ENCODE measurements at regions not wholly inside any gene's neighbourhood (a gene's known extent, or its start where the extent isn't known, plus 50 kb on each side); places are given as distances from the start of the nearest gene placed in this dataset.

- Mint-ChIP-seq H3K36me3 (ENCODE audit: insufficient read depth) (no peaks in the 10 kb centered on the region), H3K4me1 (ENCODE audit: low read depth) (no peaks in the 10 kb centered on the region), H3K9me3 (no peaks in the 10 kb centered on the region), H3K4me3 (no peak overlapping the region), H3K27me3 (ENCODE audit: low read depth) (no peaks in the 10 kb centered on the region)
- ATAC-seq (no peak), DNase-seq (no peak)
Observed at GRCh38 chr7:86207740-86208139, 436.0 kb upstream of the GRM3 start.

DNA sequence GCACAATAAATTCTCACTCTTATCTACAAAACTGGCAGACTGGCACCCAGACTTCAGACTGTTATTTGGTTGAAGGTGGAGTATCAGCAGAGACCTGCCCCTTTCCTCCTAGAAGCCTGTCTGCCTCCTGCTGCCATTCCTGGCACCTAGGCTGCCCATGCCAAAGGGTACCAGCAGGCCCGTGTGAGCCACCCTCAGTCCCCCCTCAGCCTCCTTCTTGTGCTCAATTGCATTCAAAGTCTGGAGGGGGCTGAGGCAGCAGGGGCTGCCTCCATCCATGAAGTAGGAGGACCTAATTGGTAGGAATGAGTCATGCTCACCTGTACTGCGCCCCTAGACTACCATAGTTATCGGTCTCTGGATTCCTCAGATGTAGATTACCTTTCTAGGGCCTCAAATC, 440.9 kb upstream of the GRM3 start:
- Mint-ChIP-seq H3K4me3 (no peak overlapping the region), H3K27me3 (ENCODE audit: low read depth) (peaks cover 2% of the 10 kb centered on the region), H3K9me3 (no peaks in the 10 kb centered on the region), H3K36me3 (ENCODE audit: insufficient read depth) (no peaks in the 10 kb centered on the region), H3K4me1 (ENCODE audit: low read depth) (no peaks in the 10 kb centered on the region)
- no peak for ATAC-seq
- no peak for DNase-seq

DNA sequence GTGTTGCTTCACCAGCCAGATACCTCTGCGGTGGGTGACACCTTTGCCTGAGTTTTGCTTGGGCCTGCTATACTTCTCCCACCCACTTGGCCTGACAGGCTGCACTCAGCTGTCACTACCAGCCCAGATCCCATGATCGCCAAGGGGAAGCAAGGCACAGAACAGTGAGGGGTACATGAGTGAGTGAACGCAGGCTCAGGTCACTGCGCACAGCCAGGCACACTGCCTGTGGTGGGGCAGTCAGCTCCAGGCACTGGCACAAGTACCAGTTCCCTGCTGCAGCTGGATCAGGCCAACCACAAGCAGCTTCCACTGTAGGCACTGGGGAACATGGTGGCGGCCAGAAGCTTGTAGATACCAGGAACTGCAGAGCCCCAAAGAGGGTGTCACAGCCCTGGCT, 441.9 kb upstream of the GRM3 start:
- no peaks in the 10 kb centered on the region for H3K9me3 Mint-ChIP-seq
- H3K4me1 Mint-ChIP-seq (ENCODE audit: low read depth), result no peaks in the 10 kb centered on the region
- no peak for ATAC-seq
- no peak overlapping the region for H3K4me3 Mint-ChIP-seq
- H3K27me3 Mint-ChIP-seq (ENCODE audit: low read depth), result peaks cover 2% of the 10 kb centered on the region
- no peaks in the 10 kb centered on the region for H3K36me3 Mint-ChIP-seq (ENCODE audit: insufficient read depth)
- no peak for DNase-seq

- no peaks in the 10 kb centered on the region for H3K9me3 Mint-ChIP-seq
- no peaks in the 10 kb centered on the region for H3K36me3 Mint-ChIP-seq (ENCODE audit: insufficient read depth)
- peaks cover 2% of the 10 kb centered on the region for H3K27me3 Mint-ChIP-seq (ENCODE audit: low read depth)
- no peaks in the 10 kb centered on the region for H3K4me1 Mint-ChIP-seq (ENCODE audit: low read depth)
- H3K4me3 Mint-ChIP-seq, result no peak overlapping the region
- DNase-seq (no peak), ATAC-seq (no peak)
Observed at GRCh38 chr7:86199881-86200614, 443.7 kb upstream of the GRM3 start.

- DNase-seq (no peak), ATAC-seq (no peak)
- Mint-ChIP-seq H3K4me1 (ENCODE audit: low read depth) (no peaks in the 10 kb centered on the region), H3K9me3 (peaks cover 14% of the 10 kb centered on the region), H3K4me3 (no peak overlapping the region), H3K36me3 (ENCODE audit: insufficient read depth) (no peaks in the 10 kb centered on the region), H3K27me3 (ENCODE audit: low read depth) (no peaks in the 10 kb centered on the region)
Observed at GRCh38 chr7:86190351-86190750, 453.4 kb upstream of the GRM3 start.

GRCh38 chr7:86181474-86181873, 462.2 kb upstream of the GRM3 start:
- Mint-ChIP-seq H3K36me3 (ENCODE audit: insufficient read depth) (no peaks in the 10 kb centered on the region), H3K4me1 (ENCODE audit: low read depth) (no peaks in the 10 kb centered on the region)
- no peak for ATAC-seq

GRCh38 chr7:86164827-86165226, 478.9 kb upstream of the GRM3 start:
- Mint-ChIP-seq H3K9me3 (peaks cover 12% of the 10 kb centered on the region), H3K4me1 (ENCODE audit: low read depth) (no peaks in the 10 kb centered on the region), H3K4me3 (no peak overlapping the region), H3K36me3 (ENCODE audit: insufficient read depth) (no peaks in the 10 kb centered on the region), H3K27me3 (ENCODE audit: low read depth) (no peaks in the 10 kb centered on the region)
- ATAC-seq, result no peak
- no peak for DNase-seq

More at GRCh38 chr7:86181474-86181873, 462.2 kb upstream of the GRM3 start:
- no peak for DNase-seq
- no peaks in the 10 kb centered on the region for H3K9me3 Mint-ChIP-seq
- no peaks in the 10 kb centered on the region for H3K27me3 Mint-ChIP-seq (ENCODE audit: low read depth)
- H3K4me3 Mint-ChIP-seq, result no peak overlapping the region

DNA sequence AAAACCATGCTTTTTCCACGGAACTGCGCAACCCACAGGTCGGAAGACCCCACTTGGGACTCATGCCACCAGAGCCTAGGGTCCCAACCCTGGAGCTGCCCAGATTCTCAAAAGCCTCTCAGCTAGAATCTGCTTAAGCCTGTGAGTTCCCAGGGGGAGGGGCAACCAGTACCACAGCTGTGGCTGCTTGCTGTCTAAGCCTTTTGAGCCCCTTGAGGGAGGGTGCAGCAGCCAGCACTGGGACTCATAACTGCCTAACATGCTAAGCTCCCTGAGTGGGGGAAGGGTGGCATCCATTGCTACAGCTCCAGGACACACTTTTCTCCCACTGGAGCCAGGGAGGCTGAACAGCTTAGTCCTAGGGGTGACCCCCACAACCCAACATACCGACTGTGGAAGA, 485.6 kb upstream of the GRM3 start:
- H3K4me3 Mint-ChIP-seq, result no peak overlapping the region
- H3K9me3 Mint-ChIP-seq, result peaks cover 12% of the 10 kb centered on the region
- H3K36me3 Mint-ChIP-seq (ENCODE audit: insufficient read depth), result no peaks in the 10 kb centered on the region
- ATAC-seq, result no peak
- DNase-seq, result no peak
- no peaks in the 10 kb centered on the region for H3K27me3 Mint-ChIP-seq (ENCODE audit: low read depth)
- no peaks in the 10 kb centered on the region for H3K4me1 Mint-ChIP-seq (ENCODE audit: low read depth)

DNA sequence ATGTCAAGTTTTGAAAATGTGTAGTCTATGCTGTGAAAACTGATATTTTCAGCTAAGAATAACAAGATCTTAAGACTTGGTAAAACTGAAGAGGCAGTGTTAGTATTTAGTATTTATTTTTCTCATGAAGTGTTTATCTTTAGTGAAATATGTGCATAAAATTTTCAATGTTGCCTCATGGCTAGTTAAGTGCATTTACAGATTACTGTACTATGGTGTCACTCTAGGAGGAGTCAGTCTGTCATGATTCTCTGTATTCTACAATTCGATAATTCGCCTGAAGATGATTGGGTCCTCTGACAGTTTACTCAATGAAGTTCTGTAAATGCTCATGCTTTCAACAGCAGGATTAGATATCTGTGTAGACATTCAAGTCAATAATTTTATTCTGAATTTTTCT, 488.1 kb upstream of the GRM3 start:
- DNase-seq, result no peak
- peaks cover 7% of the 10 kb centered on the region for H3K9me3 Mint-ChIP-seq
- no peaks in the 10 kb centered on the region for H3K4me1 Mint-ChIP-seq (ENCODE audit: low read depth)
- no peaks in the 10 kb centered on the region for H3K27me3 Mint-ChIP-seq (ENCODE audit: low read depth)
- no peak for ATAC-seq
- H3K36me3 Mint-ChIP-seq (ENCODE audit: insufficient read depth), result no peaks in the 10 kb centered on the region
- no peak overlapping the region for H3K4me3 Mint-ChIP-seq

DNA sequence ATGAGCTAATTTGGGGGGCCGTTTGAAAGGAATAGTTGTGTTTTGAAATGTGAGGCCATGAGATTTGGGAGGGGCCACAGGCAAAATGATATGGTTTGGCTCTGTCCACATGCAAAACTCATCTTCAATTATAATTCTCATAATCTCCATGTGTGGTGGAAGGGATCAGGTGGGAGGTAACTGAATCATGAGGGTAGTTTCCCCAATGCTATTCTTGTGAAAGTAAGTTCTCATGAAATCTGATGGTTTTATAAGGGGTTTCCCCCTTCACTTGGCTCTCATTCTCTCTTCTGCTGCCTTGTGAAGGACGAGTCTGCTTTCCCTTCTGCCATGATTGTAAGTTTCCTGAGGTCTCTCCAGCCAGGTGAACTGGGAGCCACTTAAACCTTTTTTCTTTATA, 490.8 kb upstream of the GRM3 start:
- H3K36me3 Mint-ChIP-seq (ENCODE audit: insufficient read depth), result no peaks in the 10 kb centered on the region
- no peaks in the 10 kb centered on the region for H3K27me3 Mint-ChIP-seq (ENCODE audit: low read depth)
- ATAC-seq (no peak), DNase-seq (no peak)
- no peak overlapping the region for H3K4me3 Mint-ChIP-seq
- peaks cover 2% of the 10 kb centered on the region for H3K9me3 Mint-ChIP-seq
- no peaks in the 10 kb centered on the region for H3K4me1 Mint-ChIP-seq (ENCODE audit: low read depth)

DNA sequence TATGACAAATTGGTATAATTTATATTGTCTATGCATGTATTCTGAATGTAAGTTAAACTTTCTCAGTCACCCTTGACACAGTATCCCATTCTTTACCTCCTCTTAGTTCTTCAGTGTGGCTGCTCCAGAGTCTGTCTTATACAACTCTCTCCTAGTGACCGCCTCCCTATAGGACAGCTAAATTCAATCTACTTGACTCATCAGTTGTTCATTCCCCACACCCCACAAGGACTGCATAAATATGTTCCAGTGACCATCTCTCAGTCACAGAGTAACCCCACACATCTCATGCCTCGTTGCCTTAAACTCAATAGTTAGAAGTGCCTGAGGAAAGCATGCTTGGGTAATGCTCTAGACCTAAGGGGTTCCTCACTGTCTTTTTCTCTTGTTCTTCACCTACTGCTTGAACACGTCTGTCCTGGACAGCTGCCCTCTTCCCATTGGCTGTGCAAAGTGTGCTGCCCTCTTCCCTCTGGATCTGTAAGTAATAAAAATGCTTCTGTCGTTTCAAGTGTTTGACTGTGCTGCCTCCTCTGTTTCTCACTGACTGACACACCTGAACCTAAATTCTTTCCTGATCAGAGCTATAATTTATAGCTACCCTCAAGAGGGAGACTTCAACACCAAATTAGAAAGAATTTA, 494.6 kb upstream of the GRM3 start:
- no peak overlapping the region for H3K4me3 Mint-ChIP-seq
- peaks cover 4% of the 10 kb centered on the region for H3K9me3 Mint-ChIP-seq
- H3K36me3 Mint-ChIP-seq (ENCODE audit: insufficient read depth), result no peaks in the 10 kb centered on the region
- DNase-seq (no peak), ATAC-seq (no peak)
- no peaks in the 10 kb centered on the region for H3K27me3 Mint-ChIP-seq (ENCODE audit: low read depth)
- no peaks in the 10 kb centered on the region for H3K4me1 Mint-ChIP-seq (ENCODE audit: low read depth)

DNA sequence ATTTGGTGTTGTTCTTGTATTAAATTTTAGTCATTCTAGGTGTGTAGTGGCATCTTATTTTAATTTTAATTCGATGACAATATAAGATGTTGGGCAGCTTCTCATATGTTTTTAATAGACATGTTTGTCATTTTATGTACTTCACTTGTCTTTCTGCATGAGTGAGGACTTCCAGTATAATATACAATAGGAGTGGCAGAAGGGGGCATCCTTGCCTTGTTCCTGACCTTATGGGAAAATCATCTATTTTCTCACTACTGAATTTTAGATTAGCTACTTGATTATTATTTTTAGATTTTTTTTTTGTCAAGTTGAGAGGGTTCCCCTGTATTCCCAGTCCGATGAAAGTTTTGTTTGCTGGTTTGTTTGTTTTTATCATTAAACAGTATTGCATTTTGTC, 495.2 kb upstream of the GRM3 start:
- Mint-ChIP-seq H3K27me3 (ENCODE audit: low read depth) (no peaks in the 10 kb centered on the region), H3K36me3 (ENCODE audit: insufficient read depth) (no peaks in the 10 kb centered on the region), H3K4me3 (no peak overlapping the region), H3K4me1 (ENCODE audit: low read depth) (no peaks in the 10 kb centered on the region), H3K9me3 (peaks cover 4% of the 10 kb centered on the region)
- DNase-seq (no peak), ATAC-seq (no peak)

GRCh38 chr7:86137343-86137742, 506.4 kb upstream of the GRM3 start:
- DNase-seq (no peak), ATAC-seq (no peak)
- H3K4me3 Mint-ChIP-seq, result no peak overlapping the region
- H3K4me1 Mint-ChIP-seq (ENCODE audit: low read depth), result no peaks in the 10 kb centered on the region
- no peaks in the 10 kb centered on the region for H3K36me3 Mint-ChIP-seq (ENCODE audit: insufficient read depth)
- H3K27me3 Mint-ChIP-seq (ENCODE audit: low read depth), result no peaks in the 10 kb centered on the region
- H3K9me3 Mint-ChIP-seq, result peaks cover 6% of the 10 kb centered on the region

- H3K27me3 Mint-ChIP-seq (ENCODE audit: low read depth), result no peaks in the 10 kb centered on the region
- peaks cover 12% of the 10 kb centered on the region for H3K9me3 Mint-ChIP-seq
- H3K36me3 Mint-ChIP-seq (ENCODE audit: insufficient read depth), result no peaks in the 10 kb centered on the region
- H3K4me1 Mint-ChIP-seq (ENCODE audit: low read depth), result no peaks in the 10 kb centered on the region
- H3K4me3 Mint-ChIP-seq, result no peak overlapping the region
- DNase-seq (no peak), ATAC-seq (no peak)
Observed at GRCh38 chr7:86130268-86130667, 513.4 kb upstream of the GRM3 start.

DNA sequence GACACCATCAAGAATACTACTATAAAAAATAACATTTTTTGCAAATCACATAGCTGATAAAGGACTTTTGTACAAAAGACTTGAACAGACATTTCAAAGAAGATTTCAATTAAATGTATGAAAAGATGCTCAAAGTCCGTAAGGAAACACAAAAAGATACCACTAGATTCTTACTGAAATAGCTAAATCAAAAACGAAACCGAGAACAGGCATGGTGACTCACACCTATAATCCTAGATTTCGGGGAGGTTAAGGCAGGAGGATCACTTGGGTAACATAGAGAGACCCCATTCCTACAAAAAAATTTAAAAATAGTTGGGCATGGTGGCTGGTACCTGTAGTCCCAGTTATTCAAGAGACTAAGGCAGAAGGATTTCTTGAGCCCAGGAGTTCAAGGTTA, 520.2 kb upstream of the GRM3 start:
- Mint-ChIP-seq H3K27me3 (ENCODE audit: low read depth) (no peaks in the 10 kb centered on the region), H3K9me3 (peaks cover 4% of the 10 kb centered on the region), H3K4me3 (no peak overlapping the region), H3K36me3 (ENCODE audit: insufficient read depth) (no peaks in the 10 kb centered on the region), H3K4me1 (ENCODE audit: low read depth) (no peaks in the 10 kb centered on the region)
- no peak for DNase-seq
- no peak for ATAC-seq
